BE2C (cell line): ENCODE measurements at regions not wholly inside any gene's neighbourhood (a gene's known extent, or its start where the extent isn't known, plus 50 kb on each side); places are given as distances from the start of the nearest gene placed in this dataset.
"Not testable (repeated sequence)": the region's sequence is repeated elsewhere in the genome, so short reads cannot be mapped to it uniquely, and the experiment has no call there.

Source experiments
- DNase-seq: peaks from one replicate; pipeline ENCODE4 v3.0.0-alpha.2; 2020
- H3K27me3 ChIP-seq: fragments of 250-450 bp; sonication (Bioruptor Pico); 2 replicates; pipeline ENCODE4 v1.5.1; 2020; ENCODE audit warnings: mild to moderate bottlenecking
- H3K36me3 ChIP-seq: fragments of 250-450 bp; sonication (Bioruptor Pico); 2 replicates; pipeline ENCODE4 v1.5.1; 2020; ENCODE audit warnings: mild to moderate bottlenecking
- H3K4me1 ChIP-seq: fragments of 250-450 bp; sonication (Bioruptor Pico); 2 replicates; pipeline ENCODE4 v1.5.1; 2020
- H3K4me3 ChIP-seq: 2 replicates; pipeline ENCODE4 v1.5.1; 2011; ENCODE audit warnings: low read depth, low read length
- H3K9me3 ChIP-seq: fragments of 250-450 bp; sonication (Bioruptor Pico); 2 replicates; pipeline ENCODE4 v1.5.1; 2020
- TF ChIP-seq, protein P1 (sequence below): IDR thresholded peaks from 2 replicates; pipeline ENCODE4 v1.5.1; 2012; ENCODE audit warnings: mild to moderate bottlenecking, low read depth, low read length

DNA sequence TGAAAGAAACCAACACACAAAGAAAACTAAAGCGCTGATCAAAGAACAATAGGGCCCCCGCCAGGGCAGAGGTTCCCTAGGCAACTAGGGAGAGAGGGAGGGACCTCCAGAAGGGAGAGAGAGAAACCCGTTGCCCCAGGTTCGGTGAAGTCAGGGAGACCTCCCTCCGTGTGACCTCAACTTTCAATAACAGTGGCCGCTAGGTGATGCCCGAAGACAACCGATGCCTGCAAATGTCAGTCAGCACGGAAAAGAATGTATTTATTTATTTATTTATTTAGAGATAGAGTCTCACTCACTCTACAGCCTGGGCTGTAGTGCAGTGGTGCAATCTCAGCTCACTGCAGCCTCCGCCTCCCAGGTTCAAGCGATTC is 757.0 kb upstream of the DEFB115 start:
- not testable (repeated sequence) for H3K9me3 ChIP-seq, H3K36me3 ChIP-seq, H3K4me1 ChIP-seq, H3K27me3 ChIP-seq, H3K4me3 ChIP-seq
- peak; percentile 62 for DNase-seq
- TF ChIP-seq, protein P1, sequence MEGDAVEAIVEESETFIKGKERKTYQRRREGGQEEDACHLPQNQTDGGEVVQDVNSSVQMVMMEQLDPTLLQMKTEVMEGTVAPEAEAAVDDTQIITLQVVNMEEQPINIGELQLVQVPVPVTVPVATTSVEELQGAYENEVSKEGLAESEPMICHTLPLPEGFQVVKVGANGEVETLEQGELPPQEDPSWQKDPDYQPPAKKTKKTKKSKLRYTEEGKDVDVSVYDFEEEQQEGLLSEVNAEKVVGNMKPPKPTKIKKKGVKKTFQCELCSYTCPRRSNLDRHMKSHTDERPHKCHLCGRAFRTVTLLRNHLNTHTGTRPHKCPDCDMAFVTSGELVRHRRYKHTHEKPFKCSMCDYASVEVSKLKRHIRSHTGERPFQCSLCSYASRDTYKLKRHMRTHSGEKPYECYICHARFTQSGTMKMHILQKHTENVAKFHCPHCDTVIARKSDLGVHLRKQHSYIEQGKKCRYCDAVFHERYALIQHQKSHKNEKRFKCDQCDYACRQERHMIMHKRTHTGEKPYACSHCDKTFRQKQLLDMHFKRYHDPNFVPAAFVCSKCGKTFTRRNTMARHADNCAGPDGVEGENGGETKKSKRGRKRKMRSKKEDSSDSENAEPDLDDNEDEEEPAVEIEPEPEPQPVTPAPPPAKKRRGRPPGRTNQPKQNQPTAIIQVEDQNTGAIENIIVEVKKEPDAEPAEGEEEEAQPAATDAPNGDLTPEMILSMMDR = peak; percentile 59

DNA sequence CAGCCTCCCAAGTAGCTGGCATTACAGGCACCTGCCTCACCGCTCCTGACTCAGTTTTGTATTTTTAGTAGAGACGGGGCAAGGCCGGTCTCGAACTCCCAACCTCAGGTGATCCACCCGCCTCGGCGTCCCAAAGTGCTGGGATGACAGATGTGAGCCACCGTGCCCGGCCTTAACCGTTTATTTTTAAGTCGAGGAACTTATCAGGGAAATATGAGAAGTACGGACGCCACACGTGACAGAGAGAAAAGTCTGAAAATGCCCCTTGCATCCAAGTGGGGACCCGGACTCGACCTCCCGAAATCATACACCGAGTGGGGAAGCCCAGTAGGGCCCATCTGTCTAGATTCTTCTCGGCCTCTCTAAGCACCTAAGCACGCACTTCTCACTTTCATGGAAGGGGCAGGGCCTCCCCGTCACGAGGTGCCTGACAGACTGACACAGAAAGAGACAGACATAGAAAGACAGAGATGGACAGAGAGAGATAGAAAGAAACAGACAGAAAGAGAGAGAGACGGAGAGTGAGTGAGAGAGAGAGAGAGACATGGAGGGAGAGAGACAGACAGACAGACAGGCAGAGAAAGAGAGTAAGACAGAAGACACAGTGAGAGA is 756.5 kb upstream of the DEFB115 start:
- no peak for DNase-seq
- Histone ChIP-seq H3K4me1 (no peaks in the 10 kb centered on the region), H3K9me3 (no peaks in the 10 kb centered on the region), H3K27me3 (no peaks in the 10 kb centered on the region), H3K4me3 (no peak overlapping the region), H3K36me3 (no peaks in the 10 kb centered on the region)
- TF ChIP-seq, protein P1 = no peak

DNA sequence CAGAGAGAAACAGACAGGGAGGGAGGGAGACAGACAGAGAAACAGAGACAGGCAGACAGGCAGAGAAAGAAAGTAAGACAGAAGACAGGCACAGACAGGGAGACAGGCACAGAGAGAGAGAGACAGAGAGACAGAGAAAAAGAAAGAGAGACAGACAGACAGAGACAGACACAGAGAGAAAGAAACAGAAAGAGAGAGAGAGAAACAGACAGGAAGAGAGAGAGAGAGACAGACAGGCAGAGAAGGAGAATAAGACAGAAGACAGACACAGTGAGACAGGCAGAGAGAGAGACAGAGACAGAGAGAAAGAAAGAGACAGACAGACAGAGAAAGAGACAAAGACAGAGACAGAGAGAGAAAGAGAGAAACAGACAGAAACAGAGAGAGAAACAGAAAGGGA is 754.8 kb upstream of the DEFB115 start:
- DNase-seq = no peak
- H3K36me3 ChIP-seq = no peaks in the 10 kb centered on the region
- TF ChIP-seq, protein P1 = no peak
- H3K9me3 ChIP-seq = no peaks in the 10 kb centered on the region
- H3K4me1 ChIP-seq = no peaks in the 10 kb centered on the region
- no peaks in the 10 kb centered on the region for H3K27me3 ChIP-seq
- no peak overlapping the region for H3K4me3 ChIP-seq

GRCh38 chr20:30503204-30503603 is 754.3 kb upstream of the DEFB115 start:
- not testable (repeated sequence) for H3K4me3 ChIP-seq, H3K36me3 ChIP-seq, H3K27me3 ChIP-seq, H3K4me1 ChIP-seq, DNase-seq, H3K9me3 ChIP-seq

DNA sequence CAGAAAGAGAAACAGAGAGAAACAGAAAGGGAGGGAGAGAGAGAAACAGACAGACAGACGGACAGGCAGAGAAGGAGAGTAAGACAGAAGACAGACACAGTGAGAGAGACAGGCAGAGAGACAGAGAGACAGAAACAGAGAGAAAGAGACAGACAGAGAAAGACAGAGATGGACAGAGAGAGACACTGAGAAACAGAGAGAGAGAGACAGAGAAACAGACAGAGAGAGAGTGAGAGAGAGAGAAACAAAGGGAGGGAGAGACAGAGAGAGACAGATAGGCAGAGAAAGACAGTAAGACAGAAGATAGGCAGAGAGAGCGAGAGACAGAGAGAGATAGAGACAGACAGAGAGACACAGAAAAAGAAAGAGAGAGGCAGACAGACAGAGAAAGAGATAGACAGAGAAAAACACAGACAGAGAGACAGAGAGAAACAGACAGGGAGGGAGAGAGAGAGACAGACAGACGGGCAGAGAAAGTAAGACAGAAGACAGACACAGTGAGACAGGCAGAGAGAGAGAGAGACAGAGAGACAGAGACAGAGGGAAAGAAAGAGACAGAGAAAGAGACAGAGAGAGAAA is 753.4 kb upstream of the DEFB115 start:
- Histone ChIP-seq H3K27me3 (no peaks in the 10 kb centered on the region), H3K9me3 (no peaks in the 10 kb centered on the region), H3K4me3 (no peak overlapping the region), H3K36me3 (no peaks in the 10 kb centered on the region), H3K4me1 (no peaks in the 10 kb centered on the region)
- TF ChIP-seq, protein P1 = no peak
- DNase-seq = no peak

DNA sequence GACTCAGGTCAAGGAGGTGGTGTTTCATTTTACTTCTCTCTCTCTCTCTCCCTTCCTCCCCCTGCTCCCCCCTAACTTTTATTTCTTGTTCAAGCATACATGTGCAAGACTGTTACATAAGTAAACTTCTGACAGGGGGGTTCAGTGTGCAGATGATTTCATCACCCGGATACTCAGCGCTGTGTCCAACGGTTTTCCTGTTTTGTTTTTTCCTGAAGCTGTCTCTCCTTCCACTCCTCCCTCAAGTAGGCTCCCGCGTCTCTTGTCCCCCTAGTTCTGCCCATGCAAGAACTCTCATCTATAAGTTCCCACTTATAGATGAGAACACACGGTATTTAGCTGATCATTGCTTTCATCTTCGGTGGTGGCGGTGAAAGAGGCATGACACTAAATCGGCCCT is 751.9 kb upstream of the DEFB115 start:
- no peak overlapping the region for H3K4me3 ChIP-seq
- no peaks in the 10 kb centered on the region for H3K36me3 ChIP-seq
- H3K27me3 ChIP-seq = no peaks in the 10 kb centered on the region
- H3K4me1 ChIP-seq = no peaks in the 10 kb centered on the region
- DNase-seq = no peak
- TF ChIP-seq, protein P1 = no peak
- no peaks in the 10 kb centered on the region for H3K9me3 ChIP-seq

GRCh38 chr20:30506100-30506499 is 751.4 kb upstream of the DEFB115 start:
- Histone ChIP-seq H3K4me1 (no peaks in the 10 kb centered on the region), H3K27me3 (no peaks in the 10 kb centered on the region), H3K4me3 (no peak overlapping the region), H3K9me3 (no peaks in the 10 kb centered on the region), H3K36me3 (no peaks in the 10 kb centered on the region)
- TF ChIP-seq, protein P1 = no peak
- no peak for DNase-seq

DNA sequence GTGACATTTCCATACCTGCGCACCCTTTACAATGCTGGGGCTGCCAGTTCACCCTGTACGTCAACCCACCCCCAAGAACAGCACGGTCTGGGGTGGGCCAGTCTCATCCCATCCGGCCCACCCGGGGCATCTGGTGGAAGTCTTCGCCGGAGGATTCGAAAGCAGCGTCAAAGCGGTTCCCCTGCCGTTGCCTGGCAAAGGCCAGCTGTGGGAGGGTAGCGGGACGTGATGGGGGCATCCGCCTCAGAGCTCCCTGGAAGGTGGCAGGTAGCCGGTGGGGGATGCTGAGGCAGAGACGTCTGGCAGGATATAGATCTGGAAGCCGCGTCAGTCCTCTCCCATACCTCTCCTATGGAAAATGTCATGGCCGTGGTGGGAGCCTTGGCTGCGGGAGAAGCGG is 749.1 kb upstream of the DEFB115 start:
- not testable (repeated sequence) for H3K4me3 ChIP-seq, H3K27me3 ChIP-seq, H3K9me3 ChIP-seq, H3K36me3 ChIP-seq, DNase-seq, H3K4me1 ChIP-seq
